ENCODE measurements at regions not wholly inside any gene's neighbourhood (a gene's known extent, or its start where the extent isn't known, plus 50 kb on each side); places are given as distances from the start of the nearest gene placed in this dataset.

GRCh38 chrX:7414753-7415152 is 266.8 kb upstream of the PUDP start:
- FAIRE-seq, result no peak
- no peak for DNase-seq (ENCODE audit: low read depth)
- TF ChIP-seq CTCF (IDR thresholded peaks at IDR 0.05; ENCODE audit: insufficient read depth, low read length, severe bottlenecking), result no peak
- Histone ChIP-seq H3K4me3 (ENCODE audit: low read depth, low read length) (no peak overlapping the region), H3K36me3 (ENCODE audit: control insufficient read depth, insufficient read depth, low read length) (no peaks in the 10 kb centered on the region), H3K27me3 (ENCODE audit: control insufficient read depth, insufficient read depth, low read length) (no peaks in the 10 kb centered on the region)

GRCh38 chrX:7412840-7413239 is 264.9 kb upstream of the PUDP start:
- Histone ChIP-seq H3K4me3 (ENCODE audit: low read depth, low read length) (no peak overlapping the region), H3K36me3 (ENCODE audit: control insufficient read depth, insufficient read depth, low read length) (no peaks in the 10 kb centered on the region), H3K27me3 (ENCODE audit: control insufficient read depth, insufficient read depth, low read length) (no peaks in the 10 kb centered on the region)
- FAIRE-seq, result no peak
- DNase-seq (ENCODE audit: low read depth), result no peak
- no peak for TF ChIP-seq CTCF (IDR thresholded peaks at IDR 0.05; ENCODE audit: insufficient read depth, low read length, severe bottlenecking)

GRCh38 chrX:7409866-7410265 is 261.9 kb upstream of the PUDP start:
- no peak for TF ChIP-seq CTCF (IDR thresholded peaks at IDR 0.05; ENCODE audit: insufficient read depth, low read length, severe bottlenecking)
- DNase-seq (ENCODE audit: low read depth) (no peak), FAIRE-seq (no peak)
- Histone ChIP-seq H3K4me3 (ENCODE audit: low read depth, low read length) (no peak overlapping the region), H3K36me3 (ENCODE audit: control insufficient read depth, insufficient read depth, low read length) (no peaks in the 10 kb centered on the region), H3K27me3 (ENCODE audit: control insufficient read depth, insufficient read depth, low read length) (no peaks in the 10 kb centered on the region)

GRCh38 chrX:7399373-7399772 is 251.4 kb upstream of the PUDP start:
- Histone ChIP-seq H3K27me3 (ENCODE audit: control insufficient read depth, insufficient read depth, low read length) (no peaks in the 10 kb centered on the region), H3K36me3 (ENCODE audit: control insufficient read depth, insufficient read depth, low read length) (no peaks in the 10 kb centered on the region), H3K4me3 (ENCODE audit: low read depth, low read length) (no peak overlapping the region)
- DNase-seq (ENCODE audit: low read depth), result no peak
- TF ChIP-seq CTCF (IDR thresholded peaks at IDR 0.05; ENCODE audit: insufficient read depth, low read length, severe bottlenecking), result no peak
- no peak for FAIRE-seq

- no peak for TF ChIP-seq CTCF (IDR thresholded peaks at IDR 0.05; ENCODE audit: insufficient read depth, low read length, severe bottlenecking)
- DNase-seq (ENCODE audit: low read depth) (no peak), FAIRE-seq (no peak)
- Histone ChIP-seq H3K36me3 (ENCODE audit: control insufficient read depth, insufficient read depth, low read length) (no peaks in the 10 kb centered on the region), H3K27me3 (ENCODE audit: control insufficient read depth, insufficient read depth, low read length) (no peaks in the 10 kb centered on the region), H3K4me3 (ENCODE audit: low read depth, low read length) (no peak overlapping the region)
These were observed 242.5 kb upstream of the PUDP start for GRCh38 chrX:7390441-7390840.

- TF ChIP-seq CTCF (IDR thresholded peaks at IDR 0.05; ENCODE audit: insufficient read depth, low read length, severe bottlenecking), result no peak
- FAIRE-seq, result no peak
- H3K36me3 ChIP-seq (ENCODE audit: control insufficient read depth, insufficient read depth, low read length), result no peaks in the 10 kb centered on the region
- no peak for DNase-seq (ENCODE audit: low read depth)
- H3K4me3 ChIP-seq (ENCODE audit: low read depth, low read length), result no peak overlapping the region
- H3K27me3 ChIP-seq (ENCODE audit: control insufficient read depth, insufficient read depth, low read length), result no peaks in the 10 kb centered on the region
These were observed 241.6 kb upstream of the PUDP start for GRCh38 chrX:7389576-7389975.

All from bronchial epithelial cell (primary cell).